HCT116 (cell line): ENCODE measurements at regions not wholly inside any gene's neighbourhood (a gene's known extent, or its start where the extent isn't known, plus 50 kb on each side); places are given as distances from the start of the nearest gene placed in this dataset.

Source experiments
- ATAC-seq: fragments of 200-7000 bp; cut with Tn5 transposase; 2 replicates; pipeline ENCODE4 v1.9.1; 2020; ENCODE audit warnings: mild to moderate bottlenecking, moderate library complexity
- BruUV-seq: library from RNA; stranded (reverse); fragments of 400-500 nt; replicated peaks from 2 replicates; lab custom pipeline; 2021; lab: Mats Ljungman, UMichigan
- CTCF ChIA-PET: fragments of 300-600 bp; sonication (Branson Sonifier 250); formaldehyde crosslinking; loops from one replicate; lab custom pipeline; 2021; ENCODE audit warnings: antibody characterized with exemption; lab: Charles Lee
- POLR2A ChIA-PET: fragments of 300-600, 350-600 bp; sonication (Branson Sonifier 250); formaldehyde crosslinking; loops from one replicate; lab custom pipeline; 2021; ENCODE audit warnings: antibody characterized with exemption; lab: Charles Lee
- RAD21 ChIA-PET, 2 experiments: fragments of 300-600 bp; sonication (Branson Sonifier 250); formaldehyde crosslinking; loops; one replicate each; lab custom pipeline; 2023; ENCODE audit warnings: low total read pairs in 2 of 2; ENCODE audit not compliant: uncharacterized antibody in 2 of 2, unreplicated experiment in 2 of 2, low non-redundant PET in 1 of 2; lab: Charles Lee
- DNase-seq: peaks from one replicate; pipeline ENCODE4 v3.0.0-alpha.2; 2010; ENCODE audit warnings: low read depth, low spot score
- H2AFZ ChIP-seq: fragments of 200-600 bp; shearing (Covaris generic), sonication (generic); 2 replicates; pipeline ENCODE4 v1.6.1; 2017; ENCODE audit warnings: low read depth, mixed run types, mixed read lengths, antibody characterized with exemption, low read length; ENCODE audit not compliant: poor library complexity, severe bottlenecking
- H3K27ac ChIP-seq: 2 replicates; pipeline ENCODE4 v1.5.1; 2012; ENCODE audit warnings: low read depth, low read length
- H3K27me3 ChIP-seq: fragments of 200-600 bp; sonication (generic); 2 replicates; pipeline ENCODE4 v1.6.1; 2016; ENCODE audit warnings: mixed run types, low read length, mixed read lengths; ENCODE audit not compliant: insufficient read depth
- H3K36me3 ChIP-seq, 2 experiments: fragments of 200-500 bp in 1 of 2; fragments of 200-600 bp in 1 of 2; sonication (Bioruptor generic) in 1 of 2; sonication (generic) in 1 of 2; 2 replicates each; pipeline versions ENCODE4 v1.5.1 to v1.6.1; 2014 to 2016; ENCODE audit warnings: low read length in 2 of 2, inconsistent platforms in 1 of 2, mixed read lengths in 1 of 2, mixed run types in 1 of 2; ENCODE audit not compliant: insufficient read depth in 2 of 2, control insufficient read depth in 1 of 2
- H3K4me1 ChIP-seq, 2 experiments: fragments of 200-600 bp in 1 of 2; sonication (generic) in 1 of 2; 2 replicates each; pipeline versions ENCODE4 v1.5.1 to v1.6.1; 2012 to 2017; ENCODE audit warnings: low read length in 2 of 2, inconsistent platforms in 1 of 2, mild to moderate bottlenecking in 1 of 2, mixed read lengths in 1 of 2, mixed run types in 1 of 2, moderate library complexity in 1 of 2; ENCODE audit not compliant: insufficient read depth in 2 of 2, control insufficient read depth in 1 of 2
- H3K4me2 ChIP-seq: fragments of 200-600 bp; sonication (generic); 2 replicates; pipeline ENCODE4 v1.6.1; 2017; ENCODE audit warnings: mixed run types, low read length, mixed read lengths
- H3K4me3 ChIP-seq, 2 experiments: fragments of 200-600 bp in 1 of 2; sonication (generic) in 1 of 2; replicated peaks in 1 of 2; 2 replicates each; pipeline ENCODE4 v1.5.1; 2011 to 2016; ENCODE audit warnings: low read length in 2 of 2, control low read depth in 1 of 2, low read depth in 1 of 2, mild to moderate bottlenecking in 1 of 2, mixed read lengths in 1 of 2, mixed run types in 1 of 2
- H3K79me2 ChIP-seq: fragments of 200-600 bp; sonication (generic); 2 replicates; pipeline ENCODE4 v1.6.1; 2017; ENCODE audit warnings: mild to moderate bottlenecking, mixed run types, low read length, moderate library complexity, mixed read lengths; ENCODE audit not compliant: insufficient read depth
- H3K9ac ChIP-seq: fragments of 200-600 bp; sonication (generic); 2 replicates; pipeline ENCODE4 v1.6.1; 2016; ENCODE audit warnings: low read length, mixed read lengths
- H3K9me2 ChIP-seq: fragments of 200-600 bp; sonication (generic), shearing (Covaris generic); 2 replicates; pipeline ENCODE4 v1.6.1; 2017; ENCODE audit warnings: mixed run types, mild to moderate bottlenecking, moderate library complexity; ENCODE audit not compliant: insufficient read depth
- H3K9me3 ChIP-seq, 2 experiments: fragments of 200-500 bp in 1 of 2; fragments of 200-600 bp in 1 of 2; sonication (Bioruptor generic) in 1 of 2; sonication (generic) in 1 of 2; 2 replicates each; pipeline ENCODE4 v1.6.1; 2014 to 2017; ENCODE audit warnings: low read length in 2 of 2, mixed read lengths in 2 of 2, inconsistent platforms in 1 of 2, low read depth in 1 of 2, mild to moderate bottlenecking in 1 of 2, mixed run types in 1 of 2, moderate library complexity in 1 of 2; ENCODE audit not compliant: control insufficient read depth in 1 of 2, insufficient read depth in 1 of 2
- H4K20me1 ChIP-seq: fragments of 200-600 bp; sonication (generic), shearing (Covaris generic); 2 replicates; pipeline ENCODE4 v1.6.1; 2017; ENCODE audit warnings: mixed run types, mild to moderate bottlenecking, moderate library complexity; ENCODE audit not compliant: insufficient read depth
- CBX3 ChIP-seq: IDR thresholded peaks from 2 replicates; pipeline ENCODE4 v1.6.1; 2012; ENCODE audit warnings: low read depth
- EGR1 ChIP-seq: IDR thresholded peaks from 2 replicates; pipeline ENCODE4 v1.6.1; 2012; ENCODE audit warnings: low read depth
- EZH2 ChIP-seq: fragments of 200-600 bp; sonication (generic); IDR thresholded peaks from 2 replicates; pipeline ENCODE4 v1.6.1; 2017; ENCODE audit warnings: antibody characterized with exemption, mixed run types
- EZH2phosphoT487 ChIP-seq: fragments of 200-600 bp; IDR thresholded peaks from 2 replicates; pipeline ENCODE4 v1.6.1; 2018; ENCODE audit warnings: antibody characterized with exemption, borderline replicate concordance
- FOSL1 ChIP-seq: IDR thresholded peaks from 2 replicates; pipeline ENCODE4 v1.6.1; 2012; ENCODE audit warnings: low read depth
- RAD21 ChIP-seq: IDR thresholded peaks from 2 replicates; pipeline ENCODE4 v1.6.1; 2012; ENCODE audit warnings: low read depth, mild to moderate bottlenecking
- SIN3A ChIP-seq: IDR thresholded peaks from 2 replicates; pipeline ENCODE4 v1.6.1; 2012; ENCODE audit warnings: low read depth
- SP1 ChIP-seq: IDR thresholded peaks from 2 replicates; pipeline ENCODE4 v1.6.1; 2012; ENCODE audit warnings: low read depth
- TCF7L2 ChIP-seq: IDR thresholded peaks from 2 replicates; pipeline ENCODE4 v1.7.0; 2011; ENCODE audit warnings: borderline replicate concordance, inconsistent platforms; ENCODE audit not compliant: insufficient read depth, insufficient read length; ENCODE audit errors: extremely low read depth
- ZFX ChIP-seq: fragments of 450-650 bp; IDR thresholded peaks from 2 replicates; pipeline ENCODE4 v1.6.1; 2017
- ZNF274 ChIP-seq: fragments of 200-500 bp; sonication (Bioruptor generic); IDR thresholded peaks from 2 replicates; pipeline ENCODE4 v1.6.1; 2014; ENCODE audit warnings: mild to moderate bottlenecking, low read depth, low read length, inconsistent platforms
- intact Hi-C: fragments of 100-400 bp; cut with micrococcal nuclease; formaldehyde crosslinking; loops from 2 replicates; pipeline ENCODE4 v1.10.0; 2022
- TF ChIP-seq, protein P1 (sequence below): IDR thresholded peaks from 2 replicates; pipeline ENCODE4 v1.6.1; 2012; ENCODE audit warnings: low read depth
- TF ChIP-seq, protein P2 (sequence below): IDR thresholded peaks from 2 replicates; pipeline ENCODE4 v1.6.1; 2011; ENCODE audit warnings: mild to moderate bottlenecking, low read length, moderate library complexity; ENCODE audit not compliant: insufficient replicate concordance; ENCODE audit errors: extremely low read depth
- TF ChIP-seq, protein P3 (sequence below): IDR thresholded peaks from 2 replicates; pipeline ENCODE4 v1.6.1; 2012

DNA sequence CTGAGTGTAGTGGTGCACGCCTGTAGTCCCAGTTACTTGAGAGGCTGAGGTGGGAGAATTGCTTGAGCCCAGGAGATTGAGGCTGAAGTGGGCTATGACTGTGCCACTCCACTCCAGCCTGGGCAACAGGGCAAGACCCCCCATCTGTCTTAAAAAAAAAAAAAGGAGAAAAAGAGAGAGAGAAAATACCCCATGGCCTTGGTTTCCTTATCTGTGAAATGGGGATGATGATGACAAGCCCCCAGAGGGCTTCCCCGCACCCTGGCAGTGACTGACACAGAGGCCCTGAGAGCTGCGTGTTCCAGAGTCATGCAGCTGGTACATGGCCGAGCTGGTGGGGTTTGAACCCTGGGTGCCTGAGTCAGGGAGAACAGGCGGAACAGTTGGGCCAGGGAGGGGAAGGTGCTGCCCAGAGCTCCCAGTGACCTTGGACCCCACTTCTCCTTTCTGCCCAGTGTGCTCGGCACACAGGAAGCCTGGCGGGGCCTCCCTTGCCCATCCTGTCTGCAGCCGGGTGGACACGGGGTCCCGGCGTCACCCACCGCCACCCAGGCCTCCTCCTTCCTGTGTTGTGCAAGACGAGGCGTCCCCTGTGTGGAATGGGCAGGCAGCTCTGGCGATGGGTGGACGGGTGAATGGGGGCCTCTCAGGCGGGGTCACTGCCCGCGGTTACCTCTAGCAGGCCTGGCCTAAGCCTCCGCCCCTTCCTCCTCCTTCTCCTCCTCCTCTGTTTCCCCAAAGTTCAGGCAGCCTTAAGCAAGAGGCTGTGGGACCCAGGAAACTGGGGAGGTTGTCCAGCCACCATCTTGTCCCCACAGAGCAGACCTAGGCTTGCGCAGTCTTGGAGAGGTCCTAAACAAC is 84.2 kb downstream of the CEBPB start:
- ATAC-seq (no peak), DNase-seq (no peak)
- Histone ChIP-seq H3K36me3 (no peaks in the 10 kb centered on the region), H3K4me1 (peaks cover 10 to 22% of the 10 kb centered on the region in 2 experiments), H3K9ac (no peak overlapping the region), H2AFZ (no peak overlapping the region), H4K20me1 (no peaks in the 10 kb centered on the region), H3K4me3 (no peak overlapping the region), H3K27me3 (no peaks in the 10 kb centered on the region), H3K9me3 (no peaks in the 10 kb centered on the region), H3K4me2 (no peak overlapping the region), H3K27ac (no peak overlapping the region), H3K79me2 (no peaks in the 10 kb centered on the region), H3K9me2 (no peaks in the 10 kb centered on the region)
- ChIA-PET CTCF (no interaction called here), RAD21 (no interaction called here), POLR2A (interaction anchor here (0.9 kb wide), 1 partner anchor 10 kb away, joined by 4 read pairs; no protein-coding TSS in a partner anchor)
- no TSS peak for BruUV-seq
- TF ChIP-seq EZH2phosphoT487 = no peak
- no peak for TF ChIP-seq SP1
- TF ChIP-seq, protein P1, sequence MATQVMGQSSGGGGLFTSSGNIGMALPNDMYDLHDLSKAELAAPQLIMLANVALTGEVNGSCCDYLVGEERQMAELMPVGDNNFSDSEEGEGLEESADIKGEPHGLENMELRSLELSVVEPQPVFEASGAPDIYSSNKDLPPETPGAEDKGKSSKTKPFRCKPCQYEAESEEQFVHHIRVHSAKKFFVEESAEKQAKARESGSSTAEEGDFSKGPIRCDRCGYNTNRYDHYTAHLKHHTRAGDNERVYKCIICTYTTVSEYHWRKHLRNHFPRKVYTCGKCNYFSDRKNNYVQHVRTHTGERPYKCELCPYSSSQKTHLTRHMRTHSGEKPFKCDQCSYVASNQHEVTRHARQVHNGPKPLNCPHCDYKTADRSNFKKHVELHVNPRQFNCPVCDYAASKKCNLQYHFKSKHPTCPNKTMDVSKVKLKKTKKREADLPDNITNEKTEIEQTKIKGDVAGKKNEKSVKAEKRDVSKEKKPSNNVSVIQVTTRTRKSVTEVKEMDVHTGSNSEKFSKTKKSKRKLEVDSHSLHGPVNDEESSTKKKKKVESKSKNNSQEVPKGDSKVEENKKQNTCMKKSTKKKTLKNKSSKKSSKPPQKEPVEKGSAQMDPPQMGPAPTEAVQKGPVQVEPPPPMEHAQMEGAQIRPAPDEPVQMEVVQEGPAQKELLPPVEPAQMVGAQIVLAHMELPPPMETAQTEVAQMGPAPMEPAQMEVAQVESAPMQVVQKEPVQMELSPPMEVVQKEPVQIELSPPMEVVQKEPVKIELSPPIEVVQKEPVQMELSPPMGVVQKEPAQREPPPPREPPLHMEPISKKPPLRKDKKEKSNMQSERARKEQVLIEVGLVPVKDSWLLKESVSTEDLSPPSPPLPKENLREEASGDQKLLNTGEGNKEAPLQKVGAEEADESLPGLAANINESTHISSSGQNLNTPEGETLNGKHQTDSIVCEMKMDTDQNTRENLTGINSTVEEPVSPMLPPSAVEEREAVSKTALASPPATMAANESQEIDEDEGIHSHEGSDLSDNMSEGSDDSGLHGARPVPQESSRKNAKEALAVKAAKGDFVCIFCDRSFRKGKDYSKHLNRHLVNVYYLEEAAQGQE = no peak
- no peak for TF ChIP-seq ZFX
- no peak for TF ChIP-seq FOSL1
- TF ChIP-seq EGR1 = no peak
- TF ChIP-seq TCF7L2 = no peak
- TF ChIP-seq ZNF274 = no peak
- no peak for TF ChIP-seq CBX3
- TF ChIP-seq RAD21 = no peak
- TF ChIP-seq, protein P2, sequence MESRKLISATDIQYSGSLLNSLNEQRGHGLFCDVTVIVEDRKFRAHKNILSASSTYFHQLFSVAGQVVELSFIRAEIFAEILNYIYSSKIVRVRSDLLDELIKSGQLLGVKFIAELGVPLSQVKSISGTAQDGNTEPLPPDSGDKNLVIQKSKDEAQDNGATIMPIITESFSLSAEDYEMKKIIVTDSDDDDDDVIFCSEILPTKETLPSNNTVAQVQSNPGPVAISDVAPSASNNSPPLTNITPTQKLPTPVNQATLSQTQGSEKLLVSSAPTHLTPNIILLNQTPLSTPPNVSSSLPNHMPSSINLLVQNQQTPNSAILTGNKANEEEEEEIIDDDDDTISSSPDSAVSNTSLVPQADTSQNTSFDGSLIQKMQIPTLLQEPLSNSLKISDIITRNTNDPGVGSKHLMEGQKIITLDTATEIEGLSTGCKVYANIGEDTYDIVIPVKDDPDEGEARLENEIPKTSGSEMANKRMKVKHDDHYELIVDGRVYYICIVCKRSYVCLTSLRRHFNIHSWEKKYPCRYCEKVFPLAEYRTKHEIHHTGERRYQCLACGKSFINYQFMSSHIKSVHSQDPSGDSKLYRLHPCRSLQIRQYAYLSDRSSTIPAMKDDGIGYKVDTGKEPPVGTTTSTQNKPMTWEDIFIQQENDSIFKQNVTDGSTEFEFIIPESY = no peak
- TF ChIP-seq, protein P3, sequence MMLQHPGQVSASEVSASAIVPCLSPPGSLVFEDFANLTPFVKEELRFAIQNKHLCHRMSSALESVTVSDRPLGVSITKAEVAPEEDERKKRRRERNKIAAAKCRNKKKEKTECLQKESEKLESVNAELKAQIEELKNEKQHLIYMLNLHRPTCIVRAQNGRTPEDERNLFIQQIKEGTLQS = no peak
- no peak for TF ChIP-seq EZH2
- TF ChIP-seq SIN3A = no peak
- intact Hi-C loops = no loop called here
